ENCODE measurements at regions not wholly inside any gene's neighbourhood (a gene's known extent, or its start where the extent isn't known, plus 50 kb on each side); places are given as distances from the start of the nearest gene placed in this dataset.
A peak's percentile ranks its signal among the peaks of the same experiment; 100 is the strongest.
"Not testable (repeated sequence)": the region's sequence is repeated elsewhere in the genome, so short reads cannot be mapped to it uniquely, and the experiment has no call there.

DNA sequence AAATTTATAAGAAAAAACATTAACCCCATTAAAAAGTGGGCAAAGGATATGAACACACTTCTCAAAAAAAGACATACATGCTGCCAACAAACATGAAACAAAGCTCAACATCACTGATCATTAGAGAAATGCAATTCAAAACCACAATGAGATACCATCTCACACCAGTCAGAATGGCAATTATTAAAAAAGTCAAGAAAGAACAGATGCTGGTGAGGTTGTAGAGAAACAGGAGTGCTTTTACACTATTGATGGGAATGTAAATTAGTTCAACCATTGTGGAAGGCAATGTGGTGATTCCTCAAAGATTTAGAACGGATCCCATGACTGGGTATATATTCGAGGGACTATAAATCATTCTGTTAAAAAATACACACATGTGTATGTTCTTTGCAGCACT lies 1665.5 kb downstream of the BRINP3 start:
- not testable (repeated sequence) for DNase-seq

DNA sequence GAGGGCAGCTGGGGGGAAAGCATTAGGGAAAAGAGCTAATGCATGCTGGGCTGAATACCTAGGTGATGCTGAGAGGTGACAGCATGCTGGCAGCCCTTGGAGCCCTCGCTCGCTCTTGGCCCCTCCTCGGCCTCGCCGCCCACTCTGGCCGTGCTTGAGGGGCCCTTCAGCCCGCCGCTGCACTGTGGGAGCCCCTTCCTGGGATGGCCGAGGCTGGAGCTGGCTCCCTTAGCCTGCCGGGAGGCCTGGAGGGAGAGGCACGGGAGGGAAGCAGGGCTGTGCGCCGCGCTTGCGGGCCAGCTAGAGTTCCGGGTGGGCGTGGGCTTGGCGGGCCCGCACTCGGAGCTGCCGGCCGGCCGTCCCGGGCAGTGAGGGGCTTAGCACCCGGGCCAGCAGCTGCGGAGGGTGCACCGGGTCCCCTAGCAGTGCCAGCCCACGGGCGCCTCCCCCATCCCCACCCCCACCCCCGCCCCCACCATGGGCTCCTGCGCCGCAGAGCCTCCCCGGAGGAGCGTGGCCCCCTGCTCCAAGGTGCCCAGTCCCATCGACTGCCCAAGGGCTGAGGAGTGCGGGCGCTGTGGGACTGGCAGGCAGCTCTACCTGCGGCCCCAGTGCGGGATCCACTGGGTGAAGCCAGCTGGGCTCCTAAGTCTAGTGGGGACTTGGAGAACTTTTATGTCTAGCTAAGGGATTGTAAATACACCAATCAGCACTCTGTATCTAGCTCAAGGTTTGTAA lies 1664.7 kb downstream of the BRINP3 start:
- not testable (repeated sequence) for DNase-seq

DNA sequence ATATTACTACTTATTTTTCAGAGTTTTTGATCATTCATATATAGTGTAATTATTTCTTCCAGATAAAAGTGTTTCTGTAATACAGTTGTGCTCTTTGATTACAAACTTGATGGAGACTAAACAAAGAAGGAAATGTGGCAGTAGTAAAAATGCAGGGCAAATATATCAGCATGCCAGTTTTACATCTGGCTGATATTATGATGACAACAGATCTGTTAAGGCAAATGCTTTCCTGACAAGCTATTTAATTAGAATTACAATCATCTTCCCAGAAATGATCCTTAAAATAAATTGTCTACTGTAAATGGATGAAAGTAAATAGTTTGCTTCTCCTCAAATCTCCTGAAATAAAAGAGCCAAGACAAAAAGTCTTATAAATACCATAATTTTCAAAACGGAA lies 1659.8 kb downstream of the BRINP3 start:
- DNase-seq = peak in 1 of 2 experiments; percentile 22

DNA sequence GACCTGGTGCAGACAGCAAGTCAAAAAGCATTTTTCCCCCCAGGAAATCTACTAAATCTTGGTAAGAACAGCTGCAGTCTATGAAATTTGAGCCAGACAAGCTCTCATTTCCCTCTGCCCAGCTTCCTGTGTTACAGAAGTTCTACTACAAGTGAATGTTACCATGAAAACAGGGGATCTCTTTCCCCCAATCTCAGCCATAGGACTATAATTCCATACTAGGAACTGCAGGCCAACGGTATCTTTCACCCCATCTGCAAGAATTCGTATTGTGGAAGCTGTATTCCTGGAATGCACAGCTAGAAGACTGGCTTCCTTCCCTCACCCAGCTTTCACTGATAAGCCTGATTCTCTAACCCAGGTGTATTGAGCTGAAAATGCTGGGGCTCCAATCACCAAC lies 1655.4 kb downstream of the BRINP3 start:
- DNase-seq = peak; percentile 75 to 96

DNA sequence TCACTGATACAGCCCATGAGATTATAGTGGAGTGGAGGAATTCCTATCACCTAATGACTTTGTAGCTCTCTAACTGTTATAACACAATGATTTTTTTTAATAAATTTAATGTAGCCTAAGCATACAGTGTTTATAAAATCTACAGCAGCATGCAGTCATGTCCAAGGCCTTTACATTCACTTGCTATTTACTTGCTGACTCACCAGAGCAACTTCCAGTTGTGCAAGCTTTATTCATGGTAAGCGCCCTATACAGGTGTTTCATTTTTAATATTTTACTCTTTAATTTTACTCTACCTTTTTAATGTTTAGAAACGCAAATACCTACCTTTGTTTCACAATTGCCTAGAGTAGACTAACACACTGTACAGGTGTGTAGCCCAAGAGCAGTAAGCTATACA lies 1652.2 kb downstream of the BRINP3 start:
- no peak for DNase-seq

DNA sequence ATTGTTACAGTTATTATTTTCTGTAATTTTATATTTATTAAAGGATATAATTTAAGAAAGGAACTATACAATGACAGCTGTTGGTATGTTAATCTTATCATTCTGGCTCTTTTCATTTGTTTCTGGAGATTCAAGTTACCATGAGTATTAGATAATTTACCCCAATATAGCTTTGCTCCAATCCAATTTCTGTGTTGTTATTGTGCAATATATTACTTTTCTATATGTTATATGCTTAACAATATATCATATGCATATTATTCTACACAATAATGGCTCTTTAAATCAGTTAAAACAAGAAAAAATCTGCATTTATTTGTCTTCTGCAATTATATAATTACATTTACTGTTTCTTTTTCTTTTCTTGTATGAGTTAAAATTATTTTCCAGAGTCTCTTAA lies 1650.9 kb downstream of the BRINP3 start:
- no peak for DNase-seq

DNA sequence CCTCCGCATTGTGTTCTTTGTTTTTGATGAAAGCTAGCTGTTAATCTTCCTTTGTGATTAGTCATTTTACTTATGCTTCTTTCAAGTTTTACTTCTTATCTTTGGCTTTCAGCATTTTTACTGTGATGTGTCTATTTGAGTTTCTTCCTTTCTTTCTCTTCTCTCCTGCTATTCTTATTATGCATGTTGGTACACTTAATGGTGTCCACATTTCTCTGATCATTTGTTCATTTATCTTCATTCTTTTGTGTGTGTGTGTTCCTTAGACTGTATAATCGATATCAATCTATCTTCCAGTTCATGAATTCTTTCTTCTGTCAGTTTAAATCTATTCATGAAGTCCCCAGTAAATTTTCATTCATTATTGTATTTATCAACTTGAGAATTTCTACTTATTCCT lies 1650.3 kb downstream of the BRINP3 start:
- DNase-seq = no peak

DNA sequence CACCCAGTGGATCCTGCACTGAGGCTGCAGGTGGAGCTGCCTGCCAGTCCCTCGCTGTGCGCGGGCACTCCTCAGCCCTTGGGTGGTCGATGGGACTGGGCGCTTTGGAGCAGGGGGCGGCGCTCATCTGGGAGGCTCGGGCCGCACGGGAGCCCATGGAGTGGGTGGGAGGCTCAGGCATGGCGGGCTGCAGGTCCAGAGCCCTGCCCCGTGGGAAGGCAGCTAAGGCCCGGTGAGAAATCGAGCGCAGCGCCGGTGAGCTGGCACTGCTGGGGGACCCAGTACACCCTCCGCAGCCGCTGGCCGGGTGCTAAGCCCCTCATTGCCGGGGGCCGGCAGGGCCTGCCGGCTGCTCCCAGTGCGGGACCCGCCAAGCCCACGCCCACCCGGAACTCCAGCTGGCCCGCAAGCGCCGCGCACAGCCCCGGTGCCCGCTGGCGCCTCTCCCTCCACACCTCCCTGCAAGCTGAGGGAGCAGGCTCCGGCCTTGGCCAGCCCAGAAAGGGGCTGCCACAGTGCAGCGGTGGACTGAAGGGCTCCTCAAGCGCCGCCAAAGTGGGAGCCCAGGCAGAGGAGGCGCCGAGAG lies 1636.5 kb downstream of the BRINP3 start:
- DNase-seq = not testable (repeated sequence)

DNA sequence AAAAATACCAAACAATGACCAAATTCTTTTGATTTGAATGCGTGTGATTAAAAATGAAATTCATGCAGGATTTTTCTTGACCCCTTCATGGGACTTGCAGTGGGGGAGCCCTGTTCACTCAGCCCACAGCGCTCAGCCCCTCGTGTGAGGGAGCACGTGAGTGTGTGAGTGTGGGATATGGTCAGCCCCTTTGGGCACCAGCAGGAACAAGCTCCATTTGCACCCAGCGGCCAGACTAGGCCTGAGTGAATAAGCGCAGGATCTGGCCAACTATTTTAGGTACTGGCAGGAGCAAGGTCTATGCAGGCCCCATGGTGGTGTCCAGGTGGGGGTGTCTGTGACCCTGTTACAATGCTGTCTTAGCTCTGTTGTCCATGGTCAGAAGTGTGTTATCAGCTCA lies 1631.2 kb downstream of the BRINP3 start:
- no peak for DNase-seq

DNA sequence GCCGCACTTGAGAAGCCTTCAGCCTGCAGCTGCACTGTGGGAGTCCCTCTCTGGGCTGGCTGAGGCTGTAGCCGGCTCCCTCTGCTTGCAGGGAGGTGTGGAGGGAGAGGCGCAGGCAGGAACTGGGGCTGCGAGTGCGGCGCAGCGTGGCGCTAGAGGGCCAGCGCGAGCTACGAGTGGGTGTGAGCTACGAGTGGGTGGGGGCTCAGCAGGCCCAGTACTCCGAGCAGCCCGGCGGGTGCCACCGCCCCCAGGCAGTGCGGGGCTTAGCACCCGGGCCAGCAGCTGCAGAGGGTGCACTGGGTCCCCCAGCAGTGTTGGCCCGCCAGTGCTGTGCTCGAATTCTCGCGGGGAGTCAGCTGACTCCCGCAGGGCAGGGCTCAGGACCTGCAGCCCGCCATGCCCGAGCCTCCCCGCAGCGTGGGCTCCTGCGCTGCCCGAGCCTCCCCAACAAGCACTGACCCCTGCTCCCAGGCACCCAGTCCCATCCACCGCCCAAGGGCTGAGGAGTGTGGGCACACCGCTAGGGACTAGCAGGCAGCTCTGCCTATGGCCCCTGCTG lies 1620.1 kb downstream of the BRINP3 start:
- DNase-seq = no peak

DNA sequence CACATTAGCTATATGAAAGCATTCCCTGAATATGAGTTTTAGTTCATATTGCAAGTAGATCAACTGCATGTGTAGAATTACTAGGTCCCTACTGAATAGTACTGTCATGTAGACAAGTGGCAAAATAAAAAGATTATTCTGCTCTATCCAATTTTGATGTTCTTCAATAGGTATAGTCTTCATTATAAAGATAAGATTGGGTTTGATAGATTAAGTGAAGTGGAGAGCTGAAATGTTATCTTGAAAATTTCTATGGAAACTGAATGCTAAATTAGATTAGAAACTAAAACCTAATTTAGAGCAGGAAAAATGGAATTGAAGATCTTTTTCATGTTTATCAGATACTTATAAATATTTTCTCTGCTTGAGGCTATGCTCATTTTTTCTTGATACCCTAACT lies 1610.0 kb downstream of the BRINP3 start:
- DNase-seq = no peak

DNA sequence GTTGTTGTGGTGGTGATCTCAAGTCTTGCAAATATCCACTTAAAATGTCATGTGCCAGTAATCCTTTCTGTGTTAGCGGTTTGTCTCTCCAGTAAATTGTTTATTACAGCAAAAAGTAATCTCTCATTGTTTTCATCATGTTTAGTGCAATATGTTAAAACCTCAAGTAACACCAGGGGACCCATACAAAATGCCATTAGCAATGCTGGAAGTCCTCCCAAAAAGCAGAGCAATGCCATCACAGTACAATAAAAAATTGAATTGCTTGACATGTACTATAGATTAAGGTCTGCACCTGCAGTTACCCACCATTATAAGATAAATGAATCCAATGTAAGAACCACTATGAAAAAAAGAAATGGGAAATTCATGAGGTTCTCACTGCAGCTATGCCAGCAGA lies 1606.5 kb downstream of the BRINP3 start:
- DNase-seq = no peak

DNA sequence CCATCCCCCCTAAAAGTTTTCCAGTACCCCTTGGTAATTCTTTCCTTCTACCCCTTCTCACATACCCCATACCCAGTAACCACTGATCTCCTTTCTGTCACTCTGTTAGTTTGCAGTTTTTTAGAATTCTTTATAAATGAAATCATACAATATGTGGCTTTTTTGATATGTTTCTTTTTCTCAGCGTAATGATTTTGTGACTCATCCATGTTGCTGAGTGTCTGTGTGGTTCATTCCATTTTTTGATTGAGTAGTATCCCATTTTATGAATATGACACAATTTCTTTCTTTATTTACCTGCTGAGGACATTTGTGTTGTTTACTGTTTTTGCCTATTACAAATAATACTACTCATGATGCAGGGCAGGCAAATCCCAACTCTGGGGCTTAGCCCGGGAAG lies 1605.3 kb downstream of the BRINP3 start:
- no peak for DNase-seq

DNA sequence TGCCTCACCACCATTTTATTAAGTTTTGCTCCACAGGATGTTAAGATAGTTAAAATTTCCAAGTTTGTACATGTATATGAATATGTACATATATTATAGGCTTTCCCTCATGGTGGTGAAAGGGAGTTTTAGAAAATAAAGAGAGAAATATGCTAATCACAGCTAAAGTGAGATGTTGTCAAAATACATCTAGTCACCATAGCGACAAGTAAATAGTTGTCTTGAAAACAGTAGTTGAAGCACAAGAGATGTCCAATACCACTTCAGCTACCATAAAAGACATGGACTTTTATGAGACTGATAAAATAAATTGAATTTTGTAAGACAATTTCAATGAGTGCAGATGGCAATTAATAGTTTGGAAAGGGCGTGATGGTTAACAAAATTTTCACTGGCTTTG lies 1600.0 kb downstream of the BRINP3 start:
- DNase-seq = no peak

DNA sequence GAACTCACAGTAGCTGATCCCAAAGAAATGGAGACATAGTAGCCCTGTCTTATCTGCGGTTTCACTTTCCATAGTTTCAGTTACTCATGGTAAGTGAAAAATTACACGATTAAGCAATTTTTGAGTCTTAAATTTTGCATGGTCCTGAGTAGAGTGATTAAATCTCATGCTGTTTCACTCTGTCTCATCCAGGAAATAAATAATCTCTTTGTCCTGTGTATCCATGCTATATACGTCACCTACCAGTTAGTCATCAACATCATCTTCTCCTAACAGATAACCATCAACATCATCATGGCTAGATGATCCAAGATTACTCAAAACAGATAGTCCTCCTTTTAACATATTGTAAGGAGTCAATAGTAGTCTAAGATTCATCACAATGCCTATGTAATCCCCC lies 1589.3 kb downstream of the BRINP3 start:
- no peak for DNase-seq

DNA sequence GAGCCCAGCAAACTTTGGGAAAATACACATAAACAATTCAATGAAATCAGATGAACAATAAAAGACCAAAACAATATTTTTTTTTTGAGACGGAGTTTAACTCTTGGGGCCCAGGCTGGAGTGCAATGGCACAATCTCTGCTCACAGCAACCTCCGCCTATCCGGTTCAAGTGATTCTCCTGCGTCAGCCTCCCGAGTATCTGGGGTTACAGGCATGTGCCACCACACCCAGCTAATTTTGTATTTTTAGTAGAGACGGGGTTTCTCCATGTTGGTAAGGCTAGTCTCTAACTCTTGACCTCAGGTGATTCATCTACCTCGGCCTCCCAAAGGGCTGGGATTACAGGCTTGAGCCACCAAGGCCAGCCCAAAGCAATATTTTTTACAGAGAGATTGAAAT lies 1588.5 kb downstream of the BRINP3 start:
- DNase-seq = no peak

DNA sequence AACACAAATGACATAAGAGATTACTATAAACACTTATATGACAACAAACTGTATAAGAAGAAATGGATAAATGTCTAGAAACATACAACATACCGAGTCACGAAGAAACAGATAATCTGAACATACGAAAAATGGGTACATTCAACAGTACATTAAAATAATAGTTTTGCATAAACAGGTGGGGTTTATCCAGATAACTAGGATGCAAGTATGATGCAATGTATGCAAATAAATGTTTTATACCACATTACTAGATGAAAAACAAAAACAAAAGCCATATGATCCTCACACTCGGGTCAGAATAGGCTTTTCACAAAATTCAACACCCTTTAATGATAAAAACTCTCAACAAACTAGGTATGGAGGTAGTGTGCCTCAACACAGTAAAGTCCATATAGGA lies 1585.7 kb downstream of the BRINP3 start:
- DNase-seq = no peak

DNA sequence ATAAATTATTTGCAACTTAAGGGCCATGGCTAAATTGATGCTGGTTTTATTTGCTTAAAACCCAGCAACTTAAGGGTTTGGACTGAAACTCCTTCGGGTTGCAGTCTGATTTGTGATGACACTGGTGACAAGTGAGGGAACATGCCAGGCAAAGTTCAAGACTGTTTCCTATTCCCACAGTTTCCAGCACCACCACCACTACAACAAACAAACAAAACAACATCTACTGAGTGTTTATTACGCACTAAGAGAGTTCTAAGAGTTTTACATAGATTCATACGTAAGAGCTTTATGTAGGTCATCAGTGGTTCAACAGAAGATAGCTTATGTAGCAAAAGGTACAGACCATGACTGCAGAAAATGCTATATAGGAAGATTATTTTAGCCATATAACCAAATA lies 1582.1 kb downstream of the BRINP3 start:
- no peak for DNase-seq

DNA sequence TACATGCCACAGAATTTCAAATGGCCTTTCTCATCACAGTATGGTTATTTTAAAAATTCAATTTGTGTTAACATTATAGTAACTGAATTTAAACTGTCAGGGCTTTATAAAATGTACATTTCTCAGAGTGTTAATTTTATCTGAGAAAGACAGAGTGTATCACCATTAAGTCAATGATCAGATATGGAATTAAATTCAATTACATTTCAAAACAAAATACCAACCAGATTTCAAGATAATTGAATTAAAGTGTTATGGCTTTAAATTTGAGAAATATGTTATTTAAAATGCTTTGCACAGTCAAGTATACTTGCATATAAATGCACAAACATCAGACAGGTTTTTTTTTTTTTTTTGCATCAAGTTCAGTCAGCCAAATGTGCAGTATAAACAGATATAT lies 1574.4 kb downstream of the BRINP3 start:
- DNase-seq = no peak

DNA sequence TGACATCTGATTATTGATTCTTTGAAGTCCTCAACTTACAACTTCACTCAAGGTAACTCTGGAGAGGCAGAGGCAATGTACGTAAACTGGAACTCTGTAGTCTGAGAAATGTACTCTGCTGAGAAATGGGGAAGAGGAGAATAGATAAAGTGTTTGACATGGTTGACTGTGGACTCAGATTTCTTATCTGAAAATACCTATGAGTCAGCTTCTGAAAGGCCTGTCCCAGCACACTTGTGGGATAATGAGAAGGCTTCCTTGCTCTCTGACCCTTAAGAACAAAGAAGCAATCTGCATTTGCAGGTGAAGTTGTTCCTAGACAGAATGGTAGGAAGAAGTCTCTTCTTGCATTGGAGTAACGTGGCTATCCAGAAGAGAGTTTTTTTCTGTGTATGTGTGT lies 1573.5 kb downstream of the BRINP3 start:
- DNase-seq = no peak

DNA sequence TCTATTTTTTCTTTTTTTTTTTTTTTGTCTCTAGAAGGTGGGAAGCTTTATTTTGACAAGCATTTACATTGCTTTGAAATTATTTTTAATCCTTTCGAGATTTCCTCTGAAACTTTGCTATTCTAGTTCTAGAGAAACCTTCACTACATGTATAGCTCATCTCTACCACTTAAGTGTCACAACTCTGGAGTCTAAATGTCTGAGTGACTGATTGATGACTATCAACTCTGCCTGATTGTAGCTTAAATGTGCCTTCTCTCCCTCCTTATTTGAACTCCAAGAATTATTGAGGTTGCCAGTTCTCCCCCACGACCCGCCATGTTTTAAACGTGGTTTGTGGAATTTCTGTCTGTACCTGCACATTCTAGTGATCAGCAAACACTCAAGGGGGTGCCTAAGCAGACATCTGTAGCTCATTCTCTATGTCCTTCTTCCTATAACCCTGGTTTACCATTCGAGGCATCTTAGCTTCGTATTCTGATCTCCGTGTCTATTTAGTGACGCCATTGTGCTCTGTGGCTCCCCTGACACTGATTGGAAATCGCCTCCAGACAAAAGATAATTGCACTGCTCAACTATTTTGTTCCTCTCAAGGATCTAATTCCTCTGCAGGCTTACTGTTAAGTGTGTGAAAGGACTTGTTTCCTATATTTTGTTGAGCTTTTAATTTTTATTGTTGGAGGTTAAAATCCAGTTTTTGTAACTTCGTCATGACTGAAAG lies 1570.6 kb downstream of the BRINP3 start:
- no peak for DNase-seq

DNA sequence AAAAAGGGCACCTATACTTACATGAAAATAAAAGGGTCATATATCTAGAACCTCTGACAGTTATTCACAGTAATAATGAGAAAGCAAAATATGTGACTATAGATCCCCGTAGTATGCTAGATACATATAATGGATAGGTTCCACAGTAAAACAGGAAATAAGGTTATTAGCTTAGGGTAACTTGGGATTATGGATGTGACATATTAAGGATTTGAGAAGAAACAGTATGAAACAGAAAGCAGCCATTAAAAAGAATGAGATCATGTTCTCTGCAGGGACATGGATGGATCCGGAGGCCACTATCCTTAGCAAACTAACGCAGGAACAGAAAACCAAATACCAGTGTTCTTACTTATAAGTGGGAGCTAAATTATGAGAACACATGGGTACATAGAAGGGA lies 1547.3 kb downstream of the BRINP3 start:
- no peak for DNase-seq

DNA sequence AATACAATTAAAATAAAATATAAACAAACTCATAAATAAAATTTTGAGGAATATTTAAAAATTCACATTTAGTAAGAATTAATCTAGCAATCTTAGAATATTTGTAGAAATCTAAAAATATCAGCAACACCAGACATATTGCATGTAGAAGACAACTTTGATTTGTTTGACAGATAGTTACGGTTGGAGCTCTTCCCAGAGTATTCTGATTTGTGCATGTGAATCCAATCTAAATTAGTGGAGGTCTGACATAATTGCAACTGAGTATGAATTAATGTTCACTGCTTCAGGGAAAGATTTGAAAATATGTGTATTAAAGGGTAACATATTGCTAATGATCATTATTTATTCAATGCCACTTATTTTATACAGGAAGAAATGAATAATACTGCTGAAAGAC lies 1546.2 kb downstream of the BRINP3 start:
- no peak for DNase-seq

DNA sequence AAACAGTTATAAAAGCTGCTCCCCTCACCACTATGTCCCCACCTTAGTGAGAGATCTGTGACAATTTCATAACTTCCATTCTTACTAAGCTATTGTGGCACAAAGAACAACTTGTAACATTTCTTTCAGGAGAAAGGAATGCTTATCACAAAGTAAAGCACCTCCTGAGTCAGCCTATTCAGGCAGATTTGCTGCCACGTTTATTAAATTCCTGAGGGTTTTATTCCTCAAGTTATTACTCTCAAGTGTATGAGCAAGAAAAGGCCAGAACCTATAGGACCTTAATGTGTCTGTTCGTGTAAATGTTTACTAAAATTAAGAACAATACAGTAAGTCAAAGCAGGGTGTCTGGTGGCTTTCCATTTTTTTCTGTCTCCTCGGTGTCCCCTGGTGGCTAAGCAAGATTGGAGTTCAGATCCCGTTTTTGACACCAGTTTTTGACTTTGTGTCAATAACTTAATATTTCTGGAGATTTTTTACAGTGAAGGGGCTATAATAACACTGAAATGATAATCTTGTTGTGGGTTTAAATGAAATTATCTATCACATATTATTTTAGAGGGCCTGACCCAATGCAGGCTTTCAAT lies 1539.6 kb downstream of the BRINP3 start:
- DNase-seq = peak; percentile 7 to 56
